Glomerular endothelial cell (primary cell): ENCODE measurements at regions not wholly inside any gene's neighbourhood (a gene's known extent, or its start where the extent isn't known, plus 50 kb on each side); places are given as distances from the start of the nearest gene placed in this dataset.
A peak's percentile ranks its signal among the peaks of the same experiment; 100 is the strongest.

Source experiments
- DNase-seq: peaks from one replicate; pipeline ENCODE4 v3.0.0-alpha.2; 2011; ENCODE audit warnings: low read depth, low spot score; ENCODE audit errors: extremely low read depth

DNA sequence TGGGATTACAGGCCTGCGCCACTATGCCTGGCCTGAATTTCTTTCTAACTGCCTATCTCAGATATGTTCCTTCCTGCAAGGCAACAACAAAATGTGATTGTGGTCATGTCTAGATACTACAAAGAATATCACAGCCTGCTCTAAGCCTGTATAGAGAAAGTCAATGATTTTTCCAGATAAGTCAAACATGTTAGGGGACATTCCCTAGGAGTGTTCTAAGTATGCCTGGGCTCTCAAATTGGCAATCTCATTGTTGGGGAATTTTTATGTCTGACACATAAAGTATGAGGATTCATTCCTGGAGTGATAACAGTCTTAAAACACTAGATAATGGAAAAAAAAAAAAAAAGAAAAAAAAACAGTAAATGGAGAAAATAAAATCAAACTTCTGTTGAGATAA lies 406.1 kb downstream of the GATA3 start:
- no peak for DNase-seq

DNA sequence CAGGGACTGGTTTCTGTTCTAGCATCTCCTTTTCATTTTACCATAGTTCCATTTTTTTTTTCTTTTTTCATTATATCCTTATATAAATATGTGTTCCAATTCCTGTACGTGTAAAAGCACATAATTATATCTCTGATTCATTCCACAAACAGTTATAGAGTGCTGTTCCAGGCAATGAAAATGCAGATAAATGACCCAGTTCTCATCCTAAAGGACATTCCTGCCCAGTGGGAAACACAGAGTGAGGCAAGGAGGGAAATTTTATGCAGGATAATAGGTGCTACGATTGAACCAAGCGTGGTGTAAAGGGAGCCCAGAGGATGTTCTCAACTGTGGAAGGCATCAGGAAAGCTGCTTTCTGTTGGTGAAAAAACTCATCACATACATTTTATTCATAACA lies 408.1 kb downstream of the GATA3 start:
- no peak for DNase-seq

DNA sequence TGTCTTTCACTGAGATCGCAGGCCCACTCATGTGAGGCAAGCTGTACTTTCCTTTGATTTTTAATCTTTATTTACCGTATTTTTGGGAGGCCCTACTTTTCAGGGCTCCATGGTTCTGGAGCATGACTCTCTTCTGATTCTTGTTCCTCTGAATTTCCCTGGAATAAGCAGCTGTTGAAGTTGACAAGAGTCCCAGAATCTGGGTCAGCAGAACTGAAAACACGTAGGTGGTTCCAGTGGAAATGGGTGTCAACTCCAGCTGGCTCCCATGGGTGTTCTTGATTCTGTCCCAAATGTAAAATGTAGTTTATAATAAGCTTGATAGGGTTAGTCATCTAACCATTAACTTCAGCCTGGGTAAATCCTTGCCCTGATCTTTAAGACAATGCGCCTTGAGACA lies 409.4 kb downstream of the GATA3 start:
- DNase-seq, result no peak

DNA sequence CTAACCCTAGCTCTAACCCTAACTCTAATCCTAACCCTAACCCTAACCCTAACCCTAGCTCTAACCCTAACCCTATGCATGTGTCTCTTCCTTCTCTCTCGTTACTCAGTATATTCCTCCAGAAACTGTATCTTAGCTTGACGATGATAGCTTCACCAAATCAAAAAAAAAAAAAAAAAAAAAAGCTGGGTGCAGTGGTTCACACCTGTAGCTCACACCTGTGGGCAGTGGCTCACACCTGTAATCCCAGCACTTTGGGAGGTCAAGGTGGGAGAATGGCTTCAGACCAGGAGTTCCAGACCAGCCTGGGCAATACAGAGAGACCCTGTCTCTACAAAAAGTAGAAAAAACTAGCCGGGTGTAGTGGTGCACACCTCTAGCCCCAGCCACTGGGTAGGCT lies 414.0 kb downstream of the GATA3 start:
- no peak for DNase-seq

DNA sequence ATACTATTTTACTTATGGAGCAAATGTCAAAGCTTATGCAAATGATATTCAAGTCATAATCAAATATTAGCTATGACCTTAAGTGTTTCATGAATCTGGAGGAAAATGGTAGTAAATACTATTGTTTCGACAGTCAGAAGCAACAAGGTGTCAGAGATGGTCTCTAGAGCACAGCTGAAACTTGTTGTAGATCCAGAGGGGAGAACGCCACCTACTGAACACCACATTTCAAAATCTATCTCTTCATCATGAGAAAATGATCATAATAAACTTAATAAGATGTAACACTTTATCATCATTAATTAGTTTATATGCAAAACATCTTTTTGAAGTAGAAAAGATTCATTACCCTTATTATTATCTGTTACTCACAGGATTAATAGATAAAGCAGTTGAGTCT lies 418.7 kb downstream of the GATA3 start:
- DNase-seq, result peak; percentile 5

DNA sequence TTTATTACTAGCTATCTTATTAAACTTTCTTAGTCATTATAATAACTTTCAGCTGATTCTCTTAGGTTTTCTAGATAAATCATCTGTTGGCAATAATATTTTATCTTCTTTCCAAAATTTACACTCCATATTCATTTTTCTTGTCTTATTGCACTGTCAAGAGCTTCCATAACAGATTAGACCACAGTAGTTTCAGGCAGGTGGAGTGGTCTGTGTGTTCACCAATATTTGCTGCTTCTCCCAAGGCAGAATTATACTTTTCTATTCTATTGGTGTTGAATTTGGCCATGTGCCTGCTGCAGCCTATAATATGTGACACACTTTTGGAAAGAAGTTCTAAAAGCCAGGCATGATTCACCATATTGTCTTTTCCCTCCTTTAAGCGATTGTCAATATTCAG lies 422.8 kb downstream of the GATA3 start:
- no peak for DNase-seq

DNA sequence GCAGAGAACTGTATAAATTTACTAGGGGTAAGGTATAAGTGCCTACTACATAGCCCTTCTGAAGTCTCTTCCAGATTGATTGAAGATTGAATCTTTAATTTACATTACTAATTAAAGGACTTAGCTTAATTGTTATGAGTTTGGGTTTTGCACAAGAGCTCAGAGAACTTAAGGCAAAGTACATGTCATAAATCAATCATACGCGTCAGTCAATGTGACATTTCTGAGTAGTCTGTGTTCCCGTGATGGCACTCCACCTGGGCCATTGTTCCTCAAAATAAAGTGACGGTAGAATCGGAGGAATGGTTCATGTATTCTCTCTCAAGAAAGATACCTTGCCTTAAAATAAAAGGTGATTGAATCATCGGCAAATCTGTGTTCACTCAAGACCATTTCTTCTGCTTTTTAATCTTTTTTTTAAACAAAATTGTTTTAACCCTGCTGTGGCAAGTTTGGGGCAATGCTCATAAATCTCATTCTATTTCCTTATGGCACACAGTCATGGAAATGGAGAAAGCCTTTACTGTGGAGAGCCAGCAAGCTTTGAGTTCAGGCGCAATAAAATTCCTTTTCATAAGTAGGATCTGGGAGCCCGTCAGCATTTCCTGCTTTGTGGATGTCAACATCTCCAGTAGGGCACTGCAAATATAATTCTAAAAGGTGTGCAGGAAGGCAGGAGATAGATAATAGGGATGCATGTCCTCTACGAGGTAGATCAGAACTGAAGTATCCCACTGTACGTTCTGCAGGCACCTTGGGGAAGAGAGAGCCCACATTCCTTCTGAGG lies 427.4 kb downstream of the GATA3 start:
- DNase-seq, result no peak

DNA sequence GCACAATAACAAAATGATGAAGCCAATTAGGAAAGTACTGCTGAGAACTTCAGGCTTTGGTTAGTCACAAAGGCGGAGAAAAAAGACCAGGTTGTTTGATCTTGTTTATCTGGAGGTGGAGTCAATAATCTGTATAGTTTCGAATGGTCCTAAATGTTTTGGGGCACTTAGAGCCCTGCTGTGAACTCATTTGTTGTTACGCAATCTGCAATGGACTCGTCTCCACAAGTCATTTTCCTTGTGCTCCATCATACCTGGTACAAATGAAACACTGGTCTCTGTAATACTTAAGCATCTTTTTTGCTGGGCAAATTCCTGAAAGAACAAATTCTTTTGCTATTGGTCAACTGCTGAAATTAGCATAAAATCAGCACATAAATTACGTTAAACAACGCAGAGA lies 430.5 kb downstream of the GATA3 start:
- no peak for DNase-seq

DNA sequence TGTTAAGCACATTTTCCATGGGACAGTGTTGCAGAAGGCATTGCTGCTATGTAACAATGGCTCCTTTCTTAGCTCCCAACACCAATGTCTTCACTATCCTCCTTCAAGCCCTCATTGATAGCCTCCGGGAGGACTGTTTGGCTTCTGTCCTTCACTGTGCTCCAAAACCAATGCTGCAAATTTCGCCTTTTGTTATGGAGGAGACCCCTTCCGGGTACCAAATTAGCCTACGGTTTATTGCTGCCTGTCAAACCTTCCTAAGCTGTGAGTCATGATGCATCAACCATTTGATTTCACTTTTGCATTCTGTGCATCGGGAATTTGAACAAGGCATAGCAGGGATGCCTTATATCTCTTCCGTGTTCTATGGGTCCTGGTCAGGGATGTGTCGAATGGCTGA lies 432.9 kb downstream of the GATA3 start:
- DNase-seq, result no peak

DNA sequence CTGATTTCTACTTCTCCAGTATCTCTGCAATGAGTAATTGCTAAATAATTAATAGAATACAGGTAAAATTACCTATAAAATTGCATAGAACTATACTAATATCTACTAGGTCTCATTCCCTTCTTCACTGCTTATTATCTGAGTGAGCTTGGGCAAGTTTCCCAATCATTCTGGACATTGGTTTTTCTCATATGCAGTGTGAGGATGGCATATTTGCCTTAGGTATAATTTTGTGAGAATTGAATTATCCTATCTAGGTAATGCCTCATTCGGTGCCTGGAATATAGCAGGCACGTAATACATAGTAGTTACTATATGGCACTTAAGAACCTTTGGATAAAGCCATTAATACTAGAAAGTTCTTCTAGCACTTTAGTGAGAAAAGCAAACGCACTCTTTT lies 434.7 kb downstream of the GATA3 start:
- no peak for DNase-seq

DNA sequence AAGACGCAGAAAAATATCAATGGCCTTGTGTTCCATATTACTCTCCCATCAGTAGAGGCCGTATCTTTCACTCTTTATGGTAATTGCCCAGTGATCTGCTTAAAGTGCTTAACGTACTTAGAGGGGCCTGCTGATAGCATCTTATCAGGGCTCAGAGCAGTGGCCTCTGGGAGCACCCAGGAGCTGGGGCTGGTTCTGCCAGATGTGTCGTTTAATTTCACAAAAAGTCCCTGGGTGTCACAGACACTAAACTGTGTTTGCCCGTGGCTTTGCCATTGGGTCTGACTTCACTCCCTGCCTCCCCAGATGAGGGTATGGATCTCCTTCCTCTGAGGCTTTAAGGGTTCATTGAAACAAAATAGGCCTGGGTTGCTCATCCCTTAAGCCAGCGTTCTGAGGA lies 435.3 kb downstream of the GATA3 start:
- no peak for DNase-seq

DNA sequence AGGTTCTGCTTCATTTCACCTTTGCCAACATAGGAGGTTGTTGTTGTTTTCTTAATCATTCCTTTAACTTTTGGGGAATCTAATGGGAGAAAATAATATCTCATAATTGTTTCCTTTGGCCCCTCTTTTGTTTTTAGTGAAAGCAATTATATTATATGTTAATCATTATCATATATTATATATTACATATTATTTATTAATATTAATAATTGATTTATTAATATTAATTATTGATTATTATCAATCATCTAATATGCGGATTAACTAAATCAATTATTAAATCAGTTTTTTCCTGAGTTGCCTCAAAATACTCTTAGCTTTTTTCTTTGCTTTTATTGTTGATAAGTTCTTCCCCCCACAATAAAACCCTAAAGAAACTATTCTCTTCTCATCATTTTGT lies 443.8 kb downstream of the GATA3 start:
- DNase-seq, result no peak

DNA sequence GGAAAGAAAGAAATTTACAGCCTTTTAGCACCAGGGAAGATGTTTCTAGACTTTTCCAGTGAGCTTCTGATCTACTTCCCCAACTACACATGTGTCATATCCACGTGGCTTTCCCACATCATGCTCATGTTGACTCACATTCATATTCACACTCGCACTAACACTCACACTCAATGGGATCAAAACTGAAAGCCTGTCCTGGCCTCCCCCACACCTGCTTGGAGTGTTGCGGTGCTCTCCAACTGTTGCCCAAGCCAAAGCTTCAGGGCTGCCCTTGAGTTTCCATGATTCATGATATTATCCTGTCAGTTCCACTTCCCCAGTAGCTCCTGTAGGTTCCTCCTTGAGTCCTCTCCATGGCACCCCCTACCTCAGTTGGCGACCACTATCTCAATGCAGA lies 444.4 kb downstream of the GATA3 start:
- no peak for DNase-seq

DNA sequence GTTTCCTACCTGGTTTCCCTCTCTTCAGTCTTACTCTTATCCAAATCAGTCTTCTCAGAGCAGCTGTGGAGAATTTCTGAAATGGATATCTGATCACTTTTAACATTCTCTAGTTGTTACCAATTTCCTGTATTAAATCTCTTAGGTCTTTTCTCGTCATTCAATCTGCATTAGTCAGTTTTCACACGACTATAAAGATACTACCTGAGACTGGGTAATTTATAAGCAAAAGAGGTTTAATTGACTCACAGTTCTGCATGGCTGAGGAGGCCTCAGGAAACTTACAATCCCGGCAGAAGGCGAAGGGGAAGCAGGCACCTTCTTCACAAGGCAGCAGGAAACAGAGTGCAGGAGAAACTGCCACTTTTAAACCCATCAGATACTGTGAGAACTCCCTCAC lies 444.8 kb downstream of the GATA3 start:
- no peak for DNase-seq

DNA sequence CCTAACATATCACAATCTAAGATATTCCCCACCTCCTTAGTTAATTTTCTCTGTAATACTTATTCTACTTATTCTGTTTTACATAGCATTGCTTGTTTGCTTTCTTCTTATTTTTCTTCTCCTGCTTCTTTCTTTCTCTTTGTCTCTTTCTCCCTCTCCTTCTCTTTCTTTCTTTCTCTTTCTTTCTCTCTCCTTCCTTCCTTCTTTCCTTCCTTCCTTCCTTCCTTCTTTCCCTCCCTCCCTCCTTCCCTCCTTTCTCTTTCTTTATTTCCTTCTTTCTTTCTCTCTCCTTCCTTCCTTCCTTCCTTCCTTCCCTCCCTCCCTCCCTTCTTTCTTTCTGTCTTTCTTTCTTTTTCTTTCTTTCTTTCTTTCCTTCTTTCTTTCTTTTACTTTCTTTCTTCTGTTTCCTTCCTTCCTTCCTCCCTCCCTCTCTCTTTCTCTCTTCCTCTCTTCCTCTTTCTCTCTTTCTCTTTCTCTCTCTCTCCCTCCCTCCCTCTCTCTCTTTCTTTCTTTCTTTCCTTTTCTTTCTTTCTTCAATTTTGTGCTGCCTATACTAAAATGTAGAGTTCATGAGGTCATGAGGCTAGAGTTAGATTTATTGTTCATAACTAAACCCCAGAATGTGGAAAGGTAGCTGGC lies 445.4 kb downstream of the GATA3 start:
- no peak for DNase-seq

DNA sequence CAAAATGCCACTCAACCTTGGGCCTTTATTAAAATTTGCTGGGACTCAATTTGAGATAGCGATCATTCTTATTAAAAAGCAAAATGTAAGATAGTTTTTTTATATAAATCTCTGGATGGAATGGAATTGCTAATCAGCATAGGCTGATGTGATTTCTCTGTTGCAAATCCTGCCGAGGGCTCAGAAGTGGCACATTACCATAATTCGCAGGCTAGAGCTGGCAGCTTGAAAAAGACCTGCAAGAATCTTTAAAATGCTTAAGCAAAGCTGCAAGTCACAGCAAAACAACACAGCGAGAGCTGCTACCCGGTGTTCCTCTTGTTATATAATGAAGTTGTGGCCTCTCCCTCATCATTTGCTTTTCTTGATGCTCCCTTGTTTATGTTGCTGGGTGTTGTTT lies 448.1 kb downstream of the GATA3 start:
- DNase-seq, result no peak

DNA sequence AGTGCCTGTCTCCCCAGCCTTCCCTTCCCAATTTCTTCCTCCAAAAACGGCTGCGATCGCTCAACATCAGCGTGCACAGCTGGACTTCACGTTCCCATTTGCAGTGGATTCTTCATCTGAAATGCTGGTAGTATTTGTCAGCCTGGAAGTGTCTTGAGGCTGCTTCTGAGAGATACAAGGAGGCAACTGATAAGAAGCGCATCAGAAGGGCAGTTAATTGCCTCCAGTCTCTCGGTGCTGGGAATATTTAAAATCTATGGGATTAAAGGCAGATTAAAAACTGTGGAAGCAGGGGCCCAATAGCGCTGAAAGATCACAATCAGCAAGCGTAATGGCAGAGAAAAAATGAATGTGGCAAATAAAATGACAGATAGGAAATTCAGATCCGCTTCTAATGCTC lies 450.0 kb downstream of the GATA3 start:
- no peak for DNase-seq

DNA sequence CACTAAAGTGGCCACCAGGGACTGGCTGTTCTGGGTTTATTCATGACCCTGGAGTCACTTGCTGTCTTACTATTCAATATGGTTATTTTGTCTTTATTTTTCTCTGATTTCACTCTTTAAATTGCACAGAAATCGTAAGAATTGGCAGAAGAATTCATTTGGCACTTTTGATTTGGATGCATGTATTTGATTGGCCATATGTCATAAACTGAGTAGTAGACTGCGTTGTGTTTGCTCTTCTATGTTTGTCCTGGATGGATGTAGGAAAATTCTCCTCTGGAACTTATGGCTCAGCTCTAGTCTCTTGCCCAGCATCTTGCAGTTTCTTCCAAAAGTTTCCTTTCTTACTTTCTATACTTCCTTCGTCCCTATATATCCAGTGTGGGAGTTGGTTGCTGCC lies 452.7 kb downstream of the GATA3 start:
- DNase-seq, result no peak

DNA sequence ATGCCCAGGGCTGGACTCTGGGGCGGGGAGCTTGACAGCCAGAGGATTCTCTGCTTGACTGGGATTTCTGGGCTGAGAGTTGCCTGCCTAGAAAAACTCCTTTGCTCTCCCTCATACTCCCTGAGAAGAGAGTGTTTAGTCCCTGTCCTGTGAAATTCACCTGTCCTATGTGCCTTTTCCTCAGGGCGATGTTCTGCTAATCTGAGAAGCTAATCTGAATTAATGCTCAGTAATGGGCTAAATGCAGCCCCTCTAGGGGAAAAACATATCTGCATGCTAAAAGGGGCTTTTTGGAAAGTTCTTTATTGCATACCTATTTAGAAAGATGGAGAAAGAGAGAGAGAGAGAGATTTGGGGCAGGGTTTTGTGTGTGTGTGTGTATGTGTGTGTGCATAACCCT lies 454.4 kb downstream of the GATA3 start:
- DNase-seq, result no peak

DNA sequence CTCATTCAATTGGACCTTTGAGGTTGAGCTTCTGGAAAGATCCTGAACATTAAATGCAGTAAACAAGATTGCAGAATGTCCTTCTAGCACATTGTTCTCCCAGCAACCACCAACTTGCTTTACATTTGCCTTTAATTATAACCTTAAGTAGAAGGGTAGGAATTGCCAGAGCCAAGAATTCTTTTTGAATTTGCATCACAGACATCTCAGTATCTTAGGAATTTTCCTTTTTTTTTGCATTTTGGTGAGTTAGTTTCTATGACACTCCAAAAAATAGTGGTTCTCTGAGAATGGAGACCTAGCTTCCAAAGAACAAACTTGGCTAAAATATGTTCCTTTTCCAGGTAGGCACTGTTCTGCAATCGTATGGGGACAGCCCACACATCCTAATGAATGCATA lies 456.0 kb downstream of the GATA3 start:
- DNase-seq, result no peak

DNA sequence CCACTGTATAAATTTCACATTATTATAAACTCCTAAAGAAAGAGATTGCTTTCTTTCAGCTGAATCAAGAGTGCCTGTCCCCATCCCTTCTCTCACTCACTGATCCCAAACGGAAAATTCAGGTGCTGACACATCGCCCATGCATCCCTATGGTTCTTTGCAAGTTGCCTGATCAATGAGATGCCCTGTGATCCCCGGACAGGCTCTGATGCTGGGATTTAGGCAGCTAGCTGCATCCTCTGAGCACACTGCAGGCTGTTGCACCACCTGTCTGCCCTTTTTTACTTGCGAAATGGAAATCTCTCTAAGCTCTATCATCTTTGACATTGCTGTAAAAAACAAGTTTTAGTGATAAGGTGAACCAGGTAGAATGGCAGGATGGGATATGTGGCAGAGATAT lies 456.5 kb downstream of the GATA3 start:
- no peak for DNase-seq
